PC-9 (cell line): ENCODE measurements at regions not wholly inside any gene's neighbourhood (a gene's known extent, or its start where the extent isn't known, plus 50 kb on each side); places are given as distances from the start of the nearest gene placed in this dataset.

Experiments used
- CTCF ChIP-seq: fragments of 200-600 bp; sonication (generic); conservative IDR thresholded peaks from 2 replicates; pipeline ENCODE4 v1.6.1; 2017; ENCODE audit warnings: mixed run types, antibody characterized with exemption, mild to moderate bottlenecking, moderate library complexity
- EZH2 ChIP-seq: fragments of 200-600 bp; sonication (generic); IDR thresholded peaks from 2 replicates; pipeline ENCODE4 v1.8.0; 2017; ENCODE audit warnings: antibody characterized with exemption, low read depth

- no peak for TF ChIP-seq CTCF
- no peak for TF ChIP-seq EZH2
These were observed 435.3 kb downstream of the NR2F1-AS1 start for GRCh38 chr5:93145767-93146166.
